Activated naive CD4-positive, alpha-beta T cell treated with anti-CD3 and anti-CD28 coated beads, Interleukin-2, amount 50 U/mL, for 24 hours (primary cell): ENCODE measurements at regions not wholly inside any gene's neighbourhood (a gene's known extent, or its start where the extent isn't known, plus 50 kb on each side); places are given as distances from the start of the nearest gene placed in this dataset.

Experiments
- H3K27ac Mint-ChIP-seq: one replicate; pipeline ENCODE4 v1.8.0; 2021; ENCODE audit warnings: mild to moderate bottlenecking, mixed read lengths
- H3K27me3 Mint-ChIP-seq: one replicate; pipeline ENCODE4 v1.8.0; 2021; ENCODE audit warnings: mixed read lengths
- H3K36me3 Mint-ChIP-seq: one replicate; pipeline ENCODE4 v1.8.0; 2021; ENCODE audit warnings: mixed read lengths
- H3K4me1 Mint-ChIP-seq: one replicate; pipeline ENCODE4 v1.8.0; 2021; ENCODE audit warnings: mixed read lengths
- H3K4me3 Mint-ChIP-seq: one replicate; pipeline ENCODE4 v1.8.0; 2021; ENCODE audit warnings: mild to moderate bottlenecking, mixed read lengths
- H3K9me3 Mint-ChIP-seq: one replicate; pipeline ENCODE4 v1.8.0; 2021; ENCODE audit warnings: mixed read lengths

DNA sequence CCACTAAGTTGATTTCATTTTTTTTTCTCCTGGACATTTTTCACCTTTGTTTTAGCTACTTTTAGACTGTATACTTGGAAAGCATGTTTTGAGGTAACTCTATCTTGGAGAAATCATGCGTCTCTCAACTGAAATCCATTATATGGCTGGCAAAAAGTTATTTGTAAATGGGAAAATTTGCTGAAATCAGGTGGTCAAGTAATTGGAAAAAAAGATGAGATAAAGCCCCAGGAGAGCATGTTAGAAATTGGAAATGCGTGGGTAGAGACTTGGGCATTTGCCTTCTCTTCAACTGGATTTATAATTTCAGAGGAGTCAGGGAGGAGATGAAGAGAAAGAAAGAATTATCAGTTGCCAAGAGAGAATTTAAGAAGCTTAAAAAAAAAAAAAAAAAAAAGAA is 217.1 kb upstream of the MAP3K7 start:
- no peaks in the 10 kb centered on the region for H3K9me3 Mint-ChIP-seq
- no peaks in the 10 kb centered on the region for H3K36me3 Mint-ChIP-seq
- no peak overlapping the region for H3K27ac Mint-ChIP-seq
- peaks cover 6% of the 10 kb centered on the region for H3K27me3 Mint-ChIP-seq
- no peaks in the 10 kb centered on the region for H3K4me1 Mint-ChIP-seq
- no peak overlapping the region for H3K4me3 Mint-ChIP-seq

DNA sequence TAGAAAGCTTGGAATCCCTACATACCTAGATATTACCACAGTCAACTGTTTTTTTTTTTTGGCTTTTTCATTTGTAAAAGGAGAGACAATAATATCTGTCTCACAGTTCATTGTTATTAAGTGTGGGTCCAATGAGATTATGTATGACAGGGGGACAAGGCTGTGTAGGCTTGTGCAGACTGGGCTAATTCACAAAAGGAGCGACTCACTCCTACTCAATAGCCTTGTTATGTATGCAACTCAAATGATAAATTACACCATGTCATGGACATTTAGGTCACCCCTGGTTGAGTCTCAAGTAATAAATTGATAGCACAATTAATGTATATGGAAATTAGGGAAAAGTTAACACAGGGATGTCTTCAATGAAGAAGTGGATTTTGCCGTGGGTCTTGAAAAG is 208.2 kb upstream of the MAP3K7 start:
- no peaks in the 10 kb centered on the region for H3K9me3 Mint-ChIP-seq
- no peaks in the 10 kb centered on the region for H3K4me1 Mint-ChIP-seq
- no peak overlapping the region for H3K27ac Mint-ChIP-seq
- H3K36me3 Mint-ChIP-seq: no peaks in the 10 kb centered on the region
- H3K27me3 Mint-ChIP-seq: no peaks in the 10 kb centered on the region
- no peak overlapping the region for H3K4me3 Mint-ChIP-seq

DNA sequence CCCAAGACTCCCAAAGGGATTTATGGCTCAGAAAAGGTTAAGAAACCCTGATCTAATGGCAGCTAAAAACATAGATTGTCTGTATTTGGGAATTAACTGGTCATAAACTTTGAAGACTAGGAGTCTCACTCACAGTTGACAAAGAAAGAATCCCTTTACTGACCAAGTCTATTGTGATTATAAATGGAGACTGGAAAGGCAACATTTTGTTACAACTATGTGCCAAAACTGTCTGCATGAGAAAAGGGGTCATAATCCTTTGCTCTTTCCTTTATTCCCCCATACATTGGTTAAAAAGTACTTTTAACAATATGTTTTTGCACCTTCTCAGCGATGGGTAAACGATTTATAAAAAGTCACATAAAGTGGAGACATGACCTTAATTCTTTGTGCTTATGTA is 206.9 kb upstream of the MAP3K7 start:
- Mint-ChIP-seq H3K4me1 (no peaks in the 10 kb centered on the region), H3K9me3 (no peaks in the 10 kb centered on the region), H3K27ac (no peak overlapping the region), H3K4me3 (no peak overlapping the region), H3K36me3 (no peaks in the 10 kb centered on the region), H3K27me3 (no peaks in the 10 kb centered on the region)

DNA sequence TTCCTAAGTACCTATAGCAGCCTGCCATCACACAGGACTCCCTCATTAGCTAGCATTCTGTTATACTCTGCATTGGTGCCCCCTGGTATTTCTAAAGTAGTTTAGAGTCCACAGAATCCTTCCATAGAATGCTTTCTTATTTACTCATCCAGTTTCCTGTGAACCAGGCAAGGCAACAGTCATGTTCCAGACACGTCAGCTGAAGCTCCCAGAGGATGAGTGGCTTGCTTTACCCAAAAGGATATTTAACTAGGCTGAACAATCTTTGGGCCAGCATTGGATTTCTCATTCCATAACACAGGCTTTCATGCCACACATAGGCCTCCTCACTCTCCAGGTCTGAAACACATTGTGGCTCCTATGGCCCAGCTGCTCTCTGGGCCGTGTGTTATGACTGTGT is 203.8 kb upstream of the MAP3K7 start:
- H3K9me3 Mint-ChIP-seq: no peaks in the 10 kb centered on the region
- H3K36me3 Mint-ChIP-seq: no peaks in the 10 kb centered on the region
- H3K27ac Mint-ChIP-seq: no peak overlapping the region
- no peak overlapping the region for H3K4me3 Mint-ChIP-seq
- H3K4me1 Mint-ChIP-seq: no peaks in the 10 kb centered on the region
- no peaks in the 10 kb centered on the region for H3K27me3 Mint-ChIP-seq

DNA sequence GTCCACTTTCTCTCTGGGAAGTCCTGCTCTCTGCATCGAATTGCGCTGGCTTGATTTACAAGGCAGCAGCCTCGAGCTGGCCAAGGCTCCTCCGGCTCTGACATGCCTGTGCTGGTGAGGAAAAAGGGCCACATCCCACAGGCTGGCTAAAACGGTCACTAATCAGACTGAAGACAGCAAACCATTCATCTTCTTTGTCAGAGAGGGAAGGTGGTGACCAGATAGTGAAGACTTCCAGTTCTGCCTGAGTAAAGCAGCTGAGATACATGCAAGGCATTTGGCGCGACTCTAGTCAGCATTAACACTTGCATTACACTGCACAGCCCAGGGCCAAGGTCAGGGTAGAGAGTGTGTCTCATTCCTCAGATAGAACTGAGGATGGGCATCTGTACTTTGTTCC is 203.2 kb upstream of the MAP3K7 start:
- H3K4me1 Mint-ChIP-seq: no peaks in the 10 kb centered on the region
- H3K36me3 Mint-ChIP-seq: no peaks in the 10 kb centered on the region
- H3K4me3 Mint-ChIP-seq: no peak overlapping the region
- no peaks in the 10 kb centered on the region for H3K9me3 Mint-ChIP-seq
- H3K27me3 Mint-ChIP-seq: no peaks in the 10 kb centered on the region
- H3K27ac Mint-ChIP-seq: no peak overlapping the region

DNA sequence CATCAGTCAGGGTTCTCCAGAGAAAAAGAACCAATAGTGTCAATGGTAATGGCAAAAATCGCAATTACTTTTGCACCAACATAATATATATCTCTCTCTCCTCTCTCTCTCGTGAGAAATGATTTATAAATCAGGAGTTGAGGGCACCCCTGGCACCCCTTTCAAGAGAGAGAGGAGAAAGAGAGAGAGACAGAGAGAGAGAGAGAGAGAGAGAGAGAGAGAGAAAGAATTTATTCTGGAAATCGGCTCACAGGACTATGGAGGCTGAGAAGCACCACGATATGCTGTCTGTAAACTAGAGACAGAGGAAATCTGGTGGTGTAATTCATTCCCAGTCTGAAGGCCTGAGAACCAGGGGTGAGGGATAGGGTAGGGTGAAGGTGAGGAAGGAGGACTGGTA is 201.9 kb upstream of the MAP3K7 start:
- H3K36me3 Mint-ChIP-seq: no peaks in the 10 kb centered on the region
- no peaks in the 10 kb centered on the region for H3K9me3 Mint-ChIP-seq
- H3K4me3 Mint-ChIP-seq: no peak overlapping the region
- H3K4me1 Mint-ChIP-seq: no peaks in the 10 kb centered on the region
- no peak overlapping the region for H3K27ac Mint-ChIP-seq
- no peaks in the 10 kb centered on the region for H3K27me3 Mint-ChIP-seq

DNA sequence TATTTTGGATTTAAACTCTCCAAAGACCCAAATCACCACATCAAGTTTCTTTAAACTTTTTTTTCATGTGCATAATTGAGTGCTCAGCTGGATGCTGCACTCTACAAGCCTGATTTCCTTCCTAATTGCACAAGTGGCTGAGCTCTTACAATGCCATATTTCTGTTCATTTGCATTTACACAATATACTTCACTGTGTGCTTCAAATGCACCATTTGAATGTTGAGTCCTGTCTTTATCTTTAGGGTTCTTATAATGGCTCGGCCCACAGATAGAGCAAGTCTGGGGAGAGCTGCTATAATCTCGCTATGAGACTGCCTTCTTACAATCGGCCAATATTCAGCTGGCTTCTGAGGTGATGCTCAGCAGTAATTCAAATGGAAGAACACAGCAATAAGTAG is 200.6 kb upstream of the MAP3K7 start:
- H3K4me1 Mint-ChIP-seq: no peaks in the 10 kb centered on the region
- H3K27me3 Mint-ChIP-seq: no peaks in the 10 kb centered on the region
- no peak overlapping the region for H3K4me3 Mint-ChIP-seq
- no peak overlapping the region for H3K27ac Mint-ChIP-seq
- H3K9me3 Mint-ChIP-seq: no peaks in the 10 kb centered on the region
- no peaks in the 10 kb centered on the region for H3K36me3 Mint-ChIP-seq

DNA sequence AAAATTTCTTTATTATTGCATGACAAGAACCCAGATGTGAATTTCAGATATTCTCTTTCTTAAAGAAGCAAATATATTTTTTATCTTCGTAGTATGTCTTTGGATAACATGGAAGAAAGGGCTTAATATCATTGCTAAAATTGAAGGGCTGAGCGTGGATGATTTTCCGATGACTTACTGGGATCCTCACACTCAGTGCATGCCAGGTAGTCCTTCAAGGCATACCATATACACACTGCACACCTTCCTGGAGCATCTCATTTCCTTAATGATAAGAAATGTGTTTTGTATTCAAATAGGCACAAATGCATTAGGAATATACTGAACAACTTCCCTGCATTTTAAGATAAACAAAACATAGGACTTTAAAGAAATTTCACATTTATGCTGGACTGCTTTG is 193.9 kb upstream of the MAP3K7 start:
- peaks cover 6% of the 10 kb centered on the region for H3K27me3 Mint-ChIP-seq
- no peaks in the 10 kb centered on the region for H3K36me3 Mint-ChIP-seq
- no peaks in the 10 kb centered on the region for H3K4me1 Mint-ChIP-seq

DNA sequence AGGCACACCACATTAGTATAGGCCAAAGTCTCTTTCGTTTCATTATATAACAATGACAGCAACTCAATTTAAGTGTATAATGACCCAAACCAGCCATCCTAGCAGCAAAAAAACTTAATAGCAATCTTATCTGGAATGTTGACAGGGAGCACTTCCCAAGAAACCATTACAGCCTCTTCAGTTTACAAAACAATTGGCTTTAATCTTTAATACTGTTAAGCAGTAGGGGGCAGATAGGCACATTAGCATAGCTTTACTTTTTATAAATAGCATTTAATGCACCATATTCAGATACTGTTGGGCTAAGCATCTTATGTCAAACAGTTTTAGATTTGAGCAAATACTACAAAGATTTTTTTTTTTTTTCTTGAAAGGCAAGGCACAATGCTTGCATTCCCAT is 193.3 kb upstream of the MAP3K7 start:
- Mint-ChIP-seq H3K4me3 (no peak overlapping the region), H3K4me1 (no peaks in the 10 kb centered on the region), H3K36me3 (no peaks in the 10 kb centered on the region), H3K27ac (no peak overlapping the region), H3K27me3 (peaks cover 6% of the 10 kb centered on the region), H3K9me3 (no peaks in the 10 kb centered on the region)

More for the DNA sequence above, 193.9 kb upstream of the MAP3K7 start:
- H3K27ac Mint-ChIP-seq: no peak overlapping the region
- H3K9me3 Mint-ChIP-seq: no peaks in the 10 kb centered on the region
- H3K4me3 Mint-ChIP-seq: no peak overlapping the region

DNA sequence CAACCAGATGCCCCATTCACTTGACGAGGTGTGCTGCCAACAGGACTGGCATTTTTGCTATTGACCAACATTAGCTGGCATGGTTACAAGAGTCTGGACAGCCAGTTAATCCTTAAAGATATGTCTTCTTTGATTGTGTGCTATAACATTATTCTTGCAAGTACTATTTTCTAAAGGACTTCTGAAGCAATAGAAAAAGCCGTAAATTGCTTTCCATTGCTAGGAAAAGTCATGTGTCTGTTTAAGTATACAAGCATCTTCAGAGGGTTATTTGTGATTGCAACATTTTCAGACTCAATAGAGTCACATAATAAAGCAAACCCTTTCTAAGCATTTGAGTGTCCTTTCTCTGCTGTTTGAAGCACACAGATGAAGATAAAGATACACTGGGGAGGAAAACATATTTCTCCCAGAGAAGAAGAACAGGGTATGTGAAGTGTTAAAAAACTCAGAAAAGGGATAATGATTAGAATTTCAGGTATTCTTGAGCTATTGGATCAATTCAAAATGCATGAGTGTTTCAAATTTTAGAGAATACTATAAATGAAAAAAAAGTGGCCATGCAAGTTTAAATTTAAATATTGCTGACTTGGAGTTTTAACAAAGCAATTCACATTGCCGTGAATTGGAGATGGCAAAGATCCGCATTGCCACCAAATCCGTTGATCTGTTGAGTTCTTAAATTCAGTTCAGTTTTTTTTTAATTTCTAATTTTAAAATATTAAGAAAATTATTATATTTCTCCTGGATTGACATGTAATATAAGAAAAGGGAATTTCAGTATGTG is 191.7 kb upstream of the MAP3K7 start:
- Mint-ChIP-seq H3K36me3 (no peaks in the 10 kb centered on the region), H3K4me3 (no peak overlapping the region), H3K27me3 (peaks cover 6% of the 10 kb centered on the region), H3K4me1 (no peaks in the 10 kb centered on the region), H3K9me3 (no peaks in the 10 kb centered on the region), H3K27ac (no peak overlapping the region)

DNA sequence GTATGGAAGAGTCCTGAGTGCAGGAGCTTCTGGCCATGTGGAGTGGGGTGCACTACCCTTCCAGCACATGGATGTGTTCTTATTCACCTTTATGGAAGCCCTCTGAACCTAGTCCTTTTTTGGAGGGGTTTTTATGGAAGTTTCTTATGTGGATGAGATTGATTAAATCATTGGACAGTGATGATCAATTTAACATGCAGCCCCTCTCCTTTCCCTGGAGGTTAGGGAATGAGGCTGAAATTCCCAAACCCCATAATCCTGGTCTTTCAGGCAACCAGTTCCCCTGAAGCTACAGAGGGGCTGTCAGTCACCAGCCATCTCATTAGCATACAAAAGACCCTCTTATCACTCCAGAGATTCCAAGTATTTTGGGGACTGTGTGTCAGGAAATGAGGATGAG is 183.9 kb upstream of the MAP3K7 start:
- Mint-ChIP-seq H3K4me3 (no peak overlapping the region), H3K27ac (no peak overlapping the region), H3K36me3 (no peaks in the 10 kb centered on the region), H3K27me3 (peaks cover 8% of the 10 kb centered on the region), H3K4me1 (no peaks in the 10 kb centered on the region), H3K9me3 (no peaks in the 10 kb centered on the region)

DNA sequence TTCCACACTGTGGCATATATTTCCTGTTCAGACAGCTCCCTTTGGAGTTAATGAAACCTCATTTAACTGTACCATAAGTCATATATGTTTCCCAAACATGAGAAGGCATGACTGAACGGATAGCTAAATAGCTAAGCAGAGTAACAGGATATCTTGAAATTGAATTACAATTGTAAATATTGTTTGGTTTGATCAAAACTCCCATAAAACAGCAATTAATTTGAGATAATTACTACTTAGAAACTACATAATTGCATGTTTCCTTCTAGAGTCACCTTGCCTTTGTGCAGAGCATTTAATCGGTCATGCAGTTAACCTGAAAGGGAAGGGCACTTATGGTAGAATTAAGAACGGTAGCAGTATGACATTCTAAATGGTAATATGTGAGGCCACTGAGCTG is 179.0 kb upstream of the MAP3K7 start:
- Mint-ChIP-seq H3K9me3 (no peaks in the 10 kb centered on the region), H3K27ac (no peak overlapping the region), H3K4me3 (no peak overlapping the region), H3K27me3 (peaks cover 4% of the 10 kb centered on the region), H3K36me3 (no peaks in the 10 kb centered on the region), H3K4me1 (no peaks in the 10 kb centered on the region)

DNA sequence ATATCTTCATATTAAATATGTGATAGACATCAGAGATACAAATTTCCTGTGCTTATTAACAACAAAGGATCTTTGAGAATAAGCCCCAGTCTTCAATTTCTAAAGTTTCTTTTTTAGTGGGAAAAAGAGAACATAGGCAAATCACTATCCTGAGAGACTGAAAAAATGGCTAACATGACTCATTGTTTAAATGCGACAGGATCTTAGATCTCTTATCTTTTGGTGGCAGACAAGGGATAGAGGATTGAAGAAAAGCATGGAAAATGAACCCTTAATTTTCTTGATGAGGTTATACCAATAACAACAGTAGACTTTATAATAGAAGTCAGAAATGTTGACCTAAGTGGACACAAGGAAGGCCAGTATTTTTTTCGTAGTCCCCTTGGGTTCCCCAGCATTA is 178.6 kb upstream of the MAP3K7 start:
- no peaks in the 10 kb centered on the region for H3K36me3 Mint-ChIP-seq
- no peak overlapping the region for H3K4me3 Mint-ChIP-seq
- no peaks in the 10 kb centered on the region for H3K9me3 Mint-ChIP-seq
- H3K27ac Mint-ChIP-seq: no peak overlapping the region
- no peaks in the 10 kb centered on the region for H3K4me1 Mint-ChIP-seq
- peaks cover 6% of the 10 kb centered on the region for H3K27me3 Mint-ChIP-seq

DNA sequence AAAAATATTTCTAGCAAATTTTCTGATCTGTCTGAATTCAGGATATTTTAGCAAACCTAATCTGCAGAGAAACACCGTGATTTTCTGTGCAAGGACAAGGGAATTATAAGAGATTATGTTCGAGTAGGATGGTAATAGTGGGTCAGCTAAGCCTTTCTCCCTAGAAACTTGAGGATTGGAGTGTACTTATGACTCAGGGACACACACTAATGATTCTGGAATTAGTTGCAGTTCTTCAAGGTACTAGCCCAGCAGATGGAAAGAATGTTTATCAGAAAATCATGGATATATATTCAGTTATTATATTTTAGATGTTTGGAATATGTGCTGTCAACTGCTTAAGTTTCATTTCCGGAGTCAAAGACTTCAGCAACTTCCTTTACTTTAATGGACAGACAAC is 177.1 kb upstream of the MAP3K7 start:
- H3K9me3 Mint-ChIP-seq: no peaks in the 10 kb centered on the region
- H3K4me1 Mint-ChIP-seq: no peaks in the 10 kb centered on the region
- peaks cover 10% of the 10 kb centered on the region for H3K27me3 Mint-ChIP-seq
- no peak overlapping the region for H3K4me3 Mint-ChIP-seq
- no peaks in the 10 kb centered on the region for H3K36me3 Mint-ChIP-seq
- no peak overlapping the region for H3K27ac Mint-ChIP-seq

DNA sequence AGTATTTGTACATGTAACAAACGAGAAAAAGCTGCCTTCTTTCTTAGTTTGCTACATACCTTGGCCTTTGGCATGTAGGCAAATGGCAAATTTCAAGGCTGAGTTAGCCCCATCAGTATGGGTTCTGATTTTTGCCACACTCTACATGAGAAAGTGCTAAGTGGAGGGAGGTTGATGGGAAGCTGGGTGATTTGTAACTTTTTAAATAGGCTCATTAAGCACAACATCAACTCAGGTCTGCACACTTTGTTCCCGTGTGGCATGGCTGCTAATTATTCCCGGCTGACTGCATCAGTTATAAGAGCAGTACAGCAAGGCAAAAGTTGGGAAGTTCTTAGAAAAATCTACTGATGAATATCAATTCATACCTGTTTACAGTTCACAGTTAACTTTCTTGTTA is 172.8 kb upstream of the MAP3K7 start:
- Mint-ChIP-seq H3K27me3 (peaks cover 8% of the 10 kb centered on the region), H3K4me3 (no peak overlapping the region), H3K4me1 (no peaks in the 10 kb centered on the region), H3K36me3 (no peaks in the 10 kb centered on the region), H3K9me3 (no peaks in the 10 kb centered on the region), H3K27ac (no peak overlapping the region)

DNA sequence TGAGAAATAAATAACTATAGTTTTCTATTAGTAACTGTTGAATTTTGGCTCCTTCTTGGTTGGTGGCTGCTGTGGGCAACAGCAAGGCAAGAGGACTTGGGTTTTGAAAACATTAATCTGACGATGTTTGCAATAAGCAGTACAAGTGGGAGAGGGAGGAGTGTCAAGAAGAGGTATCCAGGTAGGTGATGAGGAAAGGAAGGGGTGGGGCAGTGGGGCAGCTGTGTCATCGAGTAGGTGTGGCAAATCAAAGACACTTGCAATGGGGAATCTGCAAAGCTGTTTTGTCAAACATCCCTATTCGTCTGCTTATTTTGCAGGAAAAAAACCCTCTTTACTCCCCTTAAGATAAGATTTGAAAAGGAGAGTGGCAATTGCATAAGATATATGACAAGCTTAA is 171.9 kb upstream of the MAP3K7 start:
- H3K36me3 Mint-ChIP-seq: no peaks in the 10 kb centered on the region
- no peaks in the 10 kb centered on the region for H3K9me3 Mint-ChIP-seq
- H3K27ac Mint-ChIP-seq: no peak overlapping the region
- no peak overlapping the region for H3K4me3 Mint-ChIP-seq
- H3K4me1 Mint-ChIP-seq: no peaks in the 10 kb centered on the region
- peaks cover 8% of the 10 kb centered on the region for H3K27me3 Mint-ChIP-seq
